ENCODE measurements at regions not wholly inside any gene's neighbourhood (a gene's known extent, or its start where the extent isn't known, plus 50 kb on each side); places are given as distances from the start of the nearest gene placed in this dataset.

DNA sequence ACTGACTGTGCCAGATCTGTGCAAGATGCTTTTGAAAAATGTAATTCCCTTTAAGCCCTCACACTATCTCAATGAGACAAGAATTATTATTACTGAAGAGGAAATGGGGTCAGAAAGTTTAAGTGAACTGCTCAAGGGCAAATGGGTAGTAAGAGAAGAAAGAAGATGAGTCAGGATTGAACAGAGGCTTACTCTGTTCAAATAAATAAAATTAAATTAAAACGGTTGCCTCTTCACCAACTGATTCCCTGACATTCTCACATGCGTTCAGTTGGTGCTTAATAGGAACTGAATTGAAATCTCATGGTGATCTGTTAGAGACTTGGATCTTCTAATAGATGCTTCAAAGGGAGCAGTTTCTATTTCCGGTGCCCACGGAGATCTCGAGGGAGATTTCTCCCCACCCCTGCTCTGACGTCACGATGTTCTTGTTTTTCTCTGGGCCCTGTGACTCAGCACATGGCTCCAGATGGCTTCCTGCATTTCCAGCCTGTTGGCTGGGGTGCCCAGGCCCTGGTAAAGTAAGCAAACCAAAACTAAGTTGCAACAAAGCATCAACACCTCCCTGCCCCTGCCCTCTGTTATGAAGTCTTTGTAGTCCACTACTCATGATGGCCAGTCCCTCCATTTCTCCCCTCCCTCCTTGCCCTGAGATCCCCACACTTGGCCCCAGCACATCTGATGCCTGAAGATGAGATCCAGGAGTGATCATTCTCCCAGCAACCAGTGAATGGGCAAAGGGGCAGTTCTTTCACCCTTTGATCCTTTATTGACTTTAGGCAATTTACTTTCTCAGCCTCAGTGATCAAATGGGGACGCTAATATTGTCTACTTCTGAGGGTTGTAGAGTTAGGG lies 106.1 kb upstream of the CPEB4 start:
- peak; percentile 59 for DNase-seq (ENCODE audit: low read depth)

DNA sequence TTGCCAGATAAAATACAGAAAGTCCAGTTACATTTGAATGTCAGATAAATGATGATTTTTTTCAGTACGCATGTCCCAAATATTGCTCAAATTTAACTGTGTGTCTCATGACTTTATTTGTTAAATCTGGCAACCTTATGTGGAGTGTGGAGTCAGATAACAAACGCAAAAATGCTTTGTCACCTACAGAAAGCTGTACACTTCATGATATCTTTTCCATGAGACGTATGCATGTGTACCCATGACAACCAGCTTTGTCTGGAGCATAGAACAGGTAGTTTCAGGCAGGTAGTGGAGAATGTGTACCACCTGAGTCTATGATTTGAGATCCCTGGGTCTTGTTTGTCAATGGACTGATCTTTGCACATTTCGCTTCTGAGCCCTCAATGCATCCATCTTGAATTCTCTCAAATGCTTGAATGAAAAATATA lies 105.5 kb upstream of the CPEB4 start:
- no peak for DNase-seq (ENCODE audit: low read depth)

DNA sequence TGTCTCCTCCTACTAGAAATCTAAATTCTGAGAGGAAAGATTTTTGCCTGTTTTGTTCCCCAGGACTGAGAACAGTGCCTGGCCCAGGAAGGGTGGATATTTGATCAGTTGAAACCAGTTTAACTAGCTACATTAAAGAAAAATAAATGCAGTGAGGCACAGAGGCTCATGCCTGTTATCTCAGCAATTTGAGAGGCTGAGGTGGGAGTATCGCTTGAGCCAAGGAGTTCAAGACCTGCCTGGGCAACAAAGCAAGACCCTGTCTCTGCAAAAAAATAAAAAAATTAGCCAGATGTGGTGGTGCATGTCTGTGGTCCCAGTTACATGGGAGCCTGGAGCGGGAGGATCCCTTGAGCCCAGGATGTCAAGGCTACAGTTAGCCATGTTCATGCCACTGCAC lies 104.8 kb upstream of the CPEB4 start:
- DNase-seq (ENCODE audit: low read depth): no peak

DNA sequence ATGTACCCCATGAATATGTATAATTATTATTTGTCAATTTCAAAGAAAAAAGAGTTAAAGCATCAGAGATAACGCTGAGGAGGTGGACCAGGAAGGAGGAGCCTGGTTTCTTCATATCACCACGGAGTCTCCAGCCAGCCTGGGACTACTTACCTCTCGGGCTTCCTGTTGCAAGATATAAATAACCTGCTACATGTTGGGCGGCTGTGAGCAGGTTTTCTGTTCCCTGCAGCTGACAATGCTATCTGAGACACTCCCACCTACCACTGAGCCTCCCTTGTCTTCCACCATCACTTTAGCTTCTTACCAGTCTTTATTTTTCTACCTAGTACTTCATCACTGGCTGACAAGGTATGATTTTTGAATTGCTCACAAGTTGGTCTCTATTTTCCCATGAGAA lies 102.7 kb upstream of the CPEB4 start:
- no peak for DNase-seq (ENCODE audit: low read depth)

DNA sequence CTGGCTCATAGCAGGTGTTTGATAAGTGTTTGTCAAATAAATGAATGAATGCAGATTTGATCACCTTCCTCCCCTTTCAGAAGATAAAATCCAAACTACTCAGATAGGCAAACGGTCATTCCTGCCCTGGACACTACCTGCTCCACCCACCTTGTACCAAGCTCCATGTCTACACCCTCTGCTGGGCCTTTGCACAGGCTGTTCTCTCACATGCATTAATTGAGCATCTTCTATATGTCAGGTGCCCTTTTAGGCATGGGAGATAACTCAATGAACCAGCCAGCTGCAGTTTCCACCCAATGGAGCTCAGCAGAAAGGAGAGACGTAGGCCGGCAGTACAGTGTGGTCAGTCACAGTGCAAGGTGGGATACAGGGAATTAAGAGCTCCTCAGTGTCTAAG lies 102.3 kb upstream of the CPEB4 start:
- DNase-seq (ENCODE audit: low read depth): no peak

DNA sequence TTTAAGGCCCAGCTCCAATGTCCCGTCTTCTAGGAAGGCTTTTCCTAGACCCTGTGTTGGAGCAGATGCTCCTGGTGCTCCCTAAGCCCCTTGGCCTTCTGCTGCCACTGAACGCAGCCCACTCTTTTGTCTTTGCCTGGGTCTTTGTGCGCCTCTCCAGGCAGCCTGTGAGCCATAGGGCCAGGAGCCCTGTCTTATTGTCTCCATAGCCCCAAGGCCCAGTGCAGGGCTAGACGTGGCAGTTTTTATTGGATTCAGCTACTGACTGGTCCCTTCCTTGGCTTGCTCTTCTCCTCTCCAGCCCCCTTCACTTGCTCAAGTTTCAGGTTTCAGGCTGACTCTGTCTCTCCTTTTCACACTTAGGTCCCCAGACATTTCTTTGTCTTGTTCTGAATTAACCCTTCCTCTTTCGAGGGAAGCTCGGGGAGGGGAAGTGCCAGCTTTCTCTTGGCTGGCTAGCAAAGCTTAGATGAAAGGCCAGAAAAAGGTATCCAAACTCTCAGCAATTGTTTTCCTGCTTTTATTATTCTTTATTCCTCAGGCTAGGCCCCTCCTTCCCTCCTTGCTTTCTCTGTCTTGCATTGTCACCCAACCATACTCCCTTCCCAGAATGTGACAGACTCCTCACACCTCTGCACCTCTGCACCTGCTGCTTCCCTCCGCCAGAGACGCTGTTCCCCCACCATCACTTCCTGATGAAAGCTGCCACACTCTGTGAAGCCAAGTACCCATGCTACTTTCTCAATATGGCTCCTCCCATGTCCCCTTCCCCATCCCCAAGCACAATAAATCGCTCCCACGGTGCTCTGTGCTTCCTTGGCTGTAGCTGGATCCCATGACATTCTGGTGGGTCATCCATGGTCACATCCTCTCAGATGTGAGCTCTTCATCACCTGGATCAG lies 101.6 kb upstream of the CPEB4 start:
- no peak for DNase-seq (ENCODE audit: low read depth)

DNA sequence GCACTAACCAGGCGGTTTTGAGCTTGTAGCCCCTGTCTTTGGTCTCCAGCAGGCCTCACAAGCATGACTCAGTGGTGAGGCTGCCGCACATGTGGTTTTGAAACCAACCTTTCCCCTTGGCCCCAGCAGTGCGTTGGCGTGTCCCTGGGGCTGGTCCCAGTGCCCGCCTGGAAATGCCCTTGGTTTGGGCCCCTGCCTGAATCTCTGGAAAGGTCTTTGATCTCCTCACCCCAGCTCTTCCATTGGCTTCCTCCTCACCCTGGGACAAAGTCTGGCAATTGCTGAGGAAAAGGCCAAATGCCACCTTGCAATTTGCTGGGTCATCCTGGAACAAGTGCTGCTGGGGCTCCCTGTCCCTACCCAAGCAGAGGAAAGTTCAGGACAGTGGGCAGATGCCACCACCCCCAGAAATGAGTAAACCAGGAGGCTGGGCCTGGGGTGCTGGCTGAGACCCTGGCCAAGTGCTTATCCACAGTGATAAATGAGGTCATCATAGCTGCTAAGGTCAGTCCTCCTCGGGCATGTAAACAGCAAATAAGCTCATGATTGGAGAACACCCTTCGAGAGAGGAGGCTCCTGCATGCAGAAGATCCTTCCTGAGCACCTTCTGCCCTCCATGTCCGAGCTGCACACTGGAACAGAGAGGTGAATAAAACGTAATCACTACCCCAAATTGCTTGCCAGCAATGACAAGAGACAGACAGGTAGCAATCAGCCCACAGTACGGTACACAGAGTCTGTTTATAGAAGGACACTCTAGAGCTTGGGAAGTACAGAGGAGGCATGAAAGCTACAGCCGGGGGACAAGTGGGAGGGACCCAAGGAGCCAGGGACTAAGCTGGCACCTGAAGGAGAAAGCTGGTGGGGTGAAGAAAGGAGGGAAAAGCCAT lies 98.9 kb upstream of the CPEB4 start:
- DNase-seq (ENCODE audit: low read depth): no peak

DNA sequence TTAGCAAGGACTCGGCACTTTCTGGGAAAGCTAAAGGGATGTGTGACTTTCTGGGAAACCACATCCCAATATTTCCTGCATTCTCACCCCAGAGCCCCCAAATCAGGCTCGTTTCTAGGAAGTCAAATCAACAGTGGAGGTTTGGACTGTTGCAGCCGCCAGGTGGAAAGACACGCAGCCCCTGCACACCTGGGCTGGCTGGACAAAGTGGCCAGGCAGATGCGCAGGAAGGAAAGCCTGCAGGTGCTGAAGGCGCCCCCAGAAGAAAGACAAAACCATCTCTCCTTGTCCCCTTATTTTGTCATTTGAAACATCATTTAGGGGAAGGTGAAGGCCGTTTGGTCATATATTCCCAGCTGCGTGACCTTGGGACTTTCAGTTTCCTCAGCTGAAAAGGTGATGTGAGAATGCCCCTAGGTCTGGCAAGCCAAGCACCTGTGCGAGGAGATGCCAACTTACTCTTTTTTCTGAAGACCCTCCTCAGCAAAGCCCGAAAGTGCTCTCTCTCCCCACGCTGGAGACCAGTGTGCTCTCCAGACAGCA lies 97.9 kb upstream of the CPEB4 start:
- DNase-seq (ENCODE audit: low read depth): no peak

DNA sequence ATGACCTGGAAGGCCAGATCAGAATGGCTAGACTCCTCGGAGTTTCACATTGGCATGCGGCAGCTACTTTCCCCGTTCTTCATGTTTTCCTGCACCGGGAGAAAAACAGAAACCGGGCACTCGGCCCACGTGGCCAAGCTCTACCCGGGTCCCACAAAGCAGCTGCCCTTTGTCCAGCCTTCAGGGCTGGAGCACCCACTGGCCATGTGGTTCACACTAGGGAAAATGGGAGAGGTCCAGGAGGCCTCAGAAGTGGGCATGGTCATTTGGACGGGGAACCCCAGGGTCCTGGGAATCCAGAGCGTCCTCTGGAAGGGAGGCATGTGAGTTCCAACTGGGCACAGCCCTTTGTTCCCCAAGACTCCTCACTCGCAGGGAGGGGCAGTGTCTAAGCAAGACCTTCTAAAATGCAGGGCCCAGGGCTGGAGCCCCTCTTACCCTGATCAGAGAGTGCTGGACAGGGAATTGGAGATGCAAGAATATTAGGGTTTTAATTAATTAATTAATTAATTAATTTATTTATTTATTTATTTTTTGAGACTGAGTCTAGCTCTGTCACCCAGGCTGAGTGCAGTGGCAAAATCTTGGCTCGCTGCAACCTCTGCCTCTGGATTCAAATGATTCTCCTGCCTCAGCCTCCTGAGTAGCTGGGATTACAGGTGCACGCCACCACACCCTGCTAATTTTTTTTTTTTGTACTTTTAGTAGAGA lies 97.2 kb upstream of the CPEB4 start:
- no peak for DNase-seq (ENCODE audit: low read depth)

DNA sequence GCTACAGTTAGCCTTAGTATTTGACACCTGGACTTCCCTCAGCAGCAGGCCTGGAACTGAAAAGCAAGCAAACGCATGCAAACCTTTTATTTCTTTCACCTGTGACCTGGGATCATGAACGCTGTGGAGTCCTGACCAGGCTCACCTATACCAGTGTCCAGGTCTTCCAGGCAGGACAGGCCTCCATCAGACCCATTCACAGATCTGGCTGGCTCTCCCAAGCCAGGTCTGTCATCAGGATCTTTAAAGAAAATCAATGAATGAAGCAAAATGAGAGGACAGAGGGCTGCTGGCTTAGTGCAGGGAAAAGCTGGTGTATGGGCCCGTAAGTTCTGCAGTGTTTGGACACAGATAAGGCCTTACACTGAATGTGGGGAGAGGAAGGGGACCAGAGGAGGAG lies 96.3 kb upstream of the CPEB4 start:
- no peak for DNase-seq (ENCODE audit: low read depth)

DNA sequence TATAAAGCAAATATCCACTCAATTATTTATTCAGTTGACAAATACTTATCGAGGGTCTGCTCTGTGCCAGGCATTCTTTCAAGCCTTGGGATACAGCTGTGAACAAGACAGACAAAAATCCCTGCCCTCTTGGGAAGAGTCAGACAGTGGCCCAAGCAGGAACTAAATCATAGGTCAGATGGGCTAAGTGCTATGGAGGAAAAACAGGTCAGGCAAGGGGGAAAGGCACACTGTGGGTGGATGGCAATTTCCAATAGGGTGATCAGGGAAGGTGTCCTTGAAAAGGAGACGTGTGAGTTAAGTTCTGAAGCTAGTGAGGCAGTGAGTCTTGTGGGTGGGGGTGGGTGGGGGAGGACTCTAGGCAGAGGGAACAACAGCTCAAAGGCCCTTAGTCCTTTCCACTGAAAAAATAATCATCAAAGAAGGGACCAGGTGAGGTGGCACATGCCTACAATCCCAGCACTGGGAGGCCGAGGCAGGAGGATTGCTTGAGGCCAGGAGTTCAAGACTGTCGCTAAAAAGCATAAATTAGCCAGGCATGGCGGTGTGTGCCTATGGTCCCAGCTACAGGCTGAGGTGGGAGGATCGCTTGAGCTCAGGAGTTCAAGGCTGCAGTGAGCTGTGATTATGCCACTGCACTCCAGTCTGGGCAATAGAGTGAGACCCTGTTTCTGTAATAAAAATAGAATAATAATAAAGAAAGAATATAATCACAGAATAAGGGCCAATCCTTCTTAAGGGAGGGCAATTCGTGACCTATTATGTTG lies 95.2 kb upstream of the CPEB4 start:
- no peak for DNase-seq (ENCODE audit: low read depth)

DNA sequence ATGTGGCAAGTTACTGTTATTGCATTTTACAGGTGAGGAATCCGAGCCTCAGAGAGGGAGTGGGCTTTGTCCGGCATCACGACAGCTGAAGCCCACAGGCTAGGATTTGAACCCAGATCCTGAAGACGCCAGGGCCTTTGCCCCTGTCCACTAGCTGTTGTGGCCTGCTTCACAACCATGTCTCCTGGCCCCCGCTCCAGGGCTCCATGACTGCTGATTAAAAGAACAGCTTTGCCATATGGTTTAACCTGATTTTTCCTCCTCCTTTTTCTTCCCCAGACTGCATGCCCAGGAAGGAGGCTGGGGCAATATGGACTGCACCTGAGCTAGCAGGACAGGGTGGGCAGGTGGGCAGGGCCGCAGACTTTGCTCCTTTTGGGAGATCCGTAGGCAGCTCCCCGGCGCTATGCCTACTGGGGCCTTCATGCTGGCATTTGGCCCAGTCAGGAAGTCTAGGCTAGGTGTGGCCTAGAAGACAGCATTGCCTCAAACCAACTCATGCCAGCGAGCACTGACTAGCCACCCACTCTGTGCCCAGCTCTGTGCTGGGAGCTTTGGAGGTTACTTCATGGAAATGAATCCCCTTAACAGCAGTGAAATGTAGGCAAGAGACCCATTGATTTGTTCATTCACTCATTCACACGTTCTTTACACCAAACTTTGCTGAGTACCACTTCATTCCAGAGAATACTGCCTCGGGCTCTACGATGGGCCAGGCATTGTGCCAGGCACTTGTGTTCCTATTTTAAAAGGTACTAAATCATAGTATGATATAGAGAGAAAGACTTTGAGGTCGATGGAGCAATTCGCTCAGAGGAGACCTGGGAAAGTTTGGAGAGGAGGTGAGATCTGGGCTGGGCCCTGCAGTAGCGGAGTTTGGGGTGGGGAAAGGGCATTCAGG lies 94.3 kb upstream of the CPEB4 start:
- no peak for DNase-seq (ENCODE audit: low read depth)

DNA sequence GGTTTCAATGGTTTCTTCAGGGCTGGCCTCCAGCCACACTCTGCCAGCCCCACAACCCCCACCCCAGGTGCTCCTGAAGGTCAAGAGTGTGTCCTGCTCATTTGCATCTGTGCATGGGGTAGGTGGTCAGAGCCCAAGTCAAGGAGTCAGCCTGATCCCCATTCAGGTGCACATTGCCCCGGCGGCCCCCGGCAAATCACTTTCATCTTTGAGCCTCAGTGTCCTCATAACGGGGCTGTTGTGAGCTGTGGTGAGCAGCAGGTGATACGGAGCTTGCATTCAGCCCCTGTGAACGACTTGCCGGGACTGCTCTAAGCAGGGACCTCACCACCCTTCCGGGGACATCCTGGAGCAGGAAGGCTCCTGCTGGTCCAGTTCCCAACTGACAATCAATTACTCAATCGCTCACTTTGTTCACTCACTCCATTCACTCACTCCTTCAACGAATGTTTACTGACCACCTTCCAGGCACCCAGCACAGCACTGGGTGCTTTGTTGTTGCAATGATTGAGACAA lies 93.2 kb upstream of the CPEB4 start:
- DNase-seq (ENCODE audit: low read depth): no peak

DNA sequence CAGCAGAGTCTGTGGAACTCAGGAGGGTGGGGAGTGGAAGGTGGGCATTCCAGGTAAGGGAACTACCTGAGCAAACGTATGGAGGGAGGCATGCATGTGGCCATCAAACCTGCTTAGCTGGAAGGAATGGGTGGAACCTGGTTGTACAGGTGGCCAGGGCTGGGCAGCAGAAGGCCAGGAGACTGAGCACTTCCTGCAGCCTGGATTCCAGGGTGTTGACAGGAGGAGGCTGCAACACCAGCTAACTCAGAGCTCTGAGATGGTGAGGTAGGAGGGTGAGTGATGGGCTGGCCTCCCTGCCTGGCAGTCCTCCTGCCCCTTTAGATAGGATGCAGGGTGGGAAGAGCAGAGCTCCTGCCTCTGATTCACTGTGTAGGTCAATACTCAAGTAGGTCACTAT lies 92.5 kb upstream of the CPEB4 start:
- no peak for DNase-seq (ENCODE audit: low read depth)

DNA sequence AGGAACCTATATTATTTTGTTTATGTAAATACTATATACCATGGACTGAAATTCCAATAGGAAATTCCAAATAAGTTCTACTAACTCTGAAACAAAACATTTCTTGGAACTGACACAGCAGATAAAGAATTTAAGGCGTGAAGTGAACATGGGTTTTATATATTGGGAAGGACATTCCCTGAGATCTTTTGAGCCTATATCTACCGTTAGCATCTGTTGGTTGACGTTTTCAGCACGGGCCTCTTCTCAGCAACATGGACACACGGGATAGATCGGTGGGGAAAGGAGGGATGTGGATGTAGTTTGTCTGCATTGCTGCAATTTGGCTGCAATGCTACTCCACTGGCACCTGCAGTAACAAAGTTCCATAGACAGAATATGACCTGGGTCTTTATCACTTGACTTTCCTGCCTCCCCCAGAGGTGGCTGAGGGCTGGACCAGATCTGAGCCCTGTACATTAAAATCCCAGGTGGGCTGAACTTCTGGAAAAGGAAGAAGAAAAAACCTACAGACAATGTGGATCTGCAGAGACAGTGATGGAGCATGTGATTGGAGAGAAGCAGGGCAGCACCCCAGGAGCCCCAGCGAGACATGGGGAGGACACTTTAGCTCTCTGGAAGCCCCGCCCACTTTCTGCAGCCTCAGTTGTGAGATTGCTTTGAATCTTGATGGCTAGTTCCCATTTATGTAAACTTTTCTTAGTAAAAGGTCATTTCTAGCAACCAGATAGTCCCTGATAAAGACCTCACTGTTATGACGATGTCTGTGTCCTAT lies 91.2 kb upstream of the CPEB4 start:
- no peak for DNase-seq (ENCODE audit: low read depth)

DNA sequence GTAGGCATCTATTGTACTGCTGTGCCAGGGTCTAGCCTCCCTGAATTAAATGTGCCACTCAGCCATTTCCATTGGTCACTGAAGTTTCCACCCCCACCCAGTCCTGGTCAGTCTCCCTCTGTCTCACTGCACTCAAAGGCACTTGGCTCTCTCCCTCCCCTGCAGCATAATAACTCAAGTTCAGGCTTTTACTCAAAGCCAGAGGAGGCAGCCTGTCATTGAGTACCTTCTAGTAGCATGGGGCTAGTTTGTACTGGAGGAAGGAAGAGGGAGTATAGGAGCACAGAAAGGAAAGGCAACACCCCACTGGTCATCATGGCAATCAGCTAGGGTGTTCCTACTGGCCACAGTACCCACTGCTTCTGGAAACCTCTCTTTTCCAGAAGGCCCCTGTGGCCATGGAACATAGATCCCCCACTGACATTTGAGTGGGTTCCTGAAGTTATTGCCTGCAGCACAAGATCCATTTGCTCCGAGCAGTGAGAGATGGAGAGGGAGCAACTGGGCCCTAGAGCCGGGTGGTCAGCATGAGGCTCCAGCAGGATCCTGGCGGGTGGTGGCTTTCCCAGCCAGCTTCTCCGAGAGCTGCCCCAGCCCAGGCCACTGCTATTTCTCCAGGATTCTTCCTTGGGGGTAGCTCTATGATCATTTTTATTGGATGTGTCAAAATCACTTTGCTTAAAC lies 89.9 kb upstream of the CPEB4 start:
- DNase-seq (ENCODE audit: low read depth): no peak

DNA sequence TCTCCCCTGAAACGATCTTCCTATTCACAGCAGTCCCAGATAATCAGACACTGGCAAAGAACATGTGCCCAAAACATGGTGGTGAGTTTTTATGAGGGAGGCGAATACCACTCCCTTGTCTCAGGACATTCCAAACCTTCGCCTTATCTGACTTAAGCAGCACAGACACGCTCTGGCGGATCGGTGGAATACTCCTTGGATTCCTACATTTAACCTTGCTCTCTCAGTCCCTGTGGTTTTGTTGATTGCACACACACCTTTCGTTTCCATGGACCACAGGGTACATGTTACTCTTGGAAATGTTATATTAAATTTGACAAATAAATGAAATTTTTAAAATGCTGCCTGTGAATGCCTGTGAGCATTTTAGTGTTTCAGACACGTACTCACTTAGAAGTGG lies 87.8 kb upstream of the CPEB4 start:
- no peak for DNase-seq (ENCODE audit: low read depth)

DNA sequence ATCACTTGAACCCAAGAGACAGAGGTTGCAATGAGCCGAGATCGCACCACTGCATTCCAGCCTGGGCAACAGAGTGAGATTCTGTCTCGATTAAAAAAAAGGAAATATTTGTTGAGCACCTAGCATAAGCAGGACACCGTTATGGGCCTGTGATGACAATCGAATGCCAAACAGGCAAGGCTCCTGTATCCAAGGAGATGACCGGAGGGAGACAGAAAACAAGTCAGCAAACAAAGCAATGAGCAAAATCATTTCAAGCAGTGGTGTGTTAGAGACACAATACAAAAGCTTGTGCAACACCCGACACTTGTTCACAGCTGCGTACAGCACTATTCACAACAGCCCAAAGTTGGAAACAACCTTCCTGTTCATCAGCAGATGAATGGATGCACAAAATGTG lies 87.1 kb upstream of the CPEB4 start:
- no peak for DNase-seq (ENCODE audit: low read depth)
